HCT116 (cell line): ENCODE measurements at regions not wholly inside any gene's neighbourhood (a gene's known extent, or its start where the extent isn't known, plus 50 kb on each side); places are given as distances from the start of the nearest gene placed in this dataset.
"Not testable (repeated sequence)": the region's sequence is repeated elsewhere in the genome, so short reads cannot be mapped to it uniquely, and the experiment has no call there.

Experiments
- ATAC-seq: fragments of 200-7000 bp; cut with Tn5 transposase; 2 replicates; pipeline ENCODE4 v1.9.1; 2020; ENCODE audit warnings: mild to moderate bottlenecking, moderate library complexity
- BruUV-seq: library from RNA; stranded (reverse); fragments of 400-500 nt; replicated peaks from 2 replicates; lab custom pipeline; 2021; lab: Mats Ljungman, UMichigan
- CTCF ChIA-PET: fragments of 300-600 bp; sonication (Branson Sonifier 250); formaldehyde crosslinking; loops from one replicate; lab custom pipeline; 2021; ENCODE audit warnings: antibody characterized with exemption; lab: Charles Lee
- POLR2A ChIA-PET: fragments of 300-600, 350-600 bp; sonication (Branson Sonifier 250); formaldehyde crosslinking; loops from one replicate; lab custom pipeline; 2021; ENCODE audit warnings: antibody characterized with exemption; lab: Charles Lee
- RAD21 ChIA-PET, 2 experiments: fragments of 300-600 bp; sonication (Branson Sonifier 250); formaldehyde crosslinking; loops; one replicate each; lab custom pipeline; 2023; ENCODE audit warnings: low total read pairs in 2 of 2; ENCODE audit not compliant: uncharacterized antibody in 2 of 2, unreplicated experiment in 2 of 2, low non-redundant PET in 1 of 2; lab: Charles Lee
- DNase-seq: peaks from one replicate; pipeline ENCODE4 v3.0.0-alpha.2; 2010; ENCODE audit warnings: low read depth, low spot score
- H2AFZ ChIP-seq: fragments of 200-600 bp; shearing (Covaris generic), sonication (generic); 2 replicates; pipeline ENCODE4 v1.6.1; 2017; ENCODE audit warnings: low read depth, mixed run types, mixed read lengths, antibody characterized with exemption, low read length; ENCODE audit not compliant: poor library complexity, severe bottlenecking
- H3K27ac ChIP-seq: 2 replicates; pipeline ENCODE4 v1.5.1; 2012; ENCODE audit warnings: low read depth, low read length
- H3K27me3 ChIP-seq: fragments of 200-600 bp; sonication (generic); 2 replicates; pipeline ENCODE4 v1.6.1; 2016; ENCODE audit warnings: mixed run types, low read length, mixed read lengths; ENCODE audit not compliant: insufficient read depth
- H3K36me3 ChIP-seq, 2 experiments: fragments of 200-500 bp in 1 of 2; fragments of 200-600 bp in 1 of 2; sonication (Bioruptor generic) in 1 of 2; sonication (generic) in 1 of 2; 2 replicates each; pipeline versions ENCODE4 v1.5.1 to v1.6.1; 2014 to 2016; ENCODE audit warnings: low read length in 2 of 2, inconsistent platforms in 1 of 2, mixed read lengths in 1 of 2, mixed run types in 1 of 2; ENCODE audit not compliant: insufficient read depth in 2 of 2, control insufficient read depth in 1 of 2
- H3K4me1 ChIP-seq, 2 experiments: fragments of 200-600 bp in 1 of 2; sonication (generic) in 1 of 2; 2 replicates each; pipeline versions ENCODE4 v1.5.1 to v1.6.1; 2012 to 2017; ENCODE audit warnings: low read length in 2 of 2, inconsistent platforms in 1 of 2, mild to moderate bottlenecking in 1 of 2, mixed read lengths in 1 of 2, mixed run types in 1 of 2, moderate library complexity in 1 of 2; ENCODE audit not compliant: insufficient read depth in 2 of 2, control insufficient read depth in 1 of 2
- H3K4me2 ChIP-seq: fragments of 200-600 bp; sonication (generic); 2 replicates; pipeline ENCODE4 v1.6.1; 2017; ENCODE audit warnings: mixed run types, low read length, mixed read lengths
- H3K4me3 ChIP-seq, 2 experiments: fragments of 200-600 bp in 1 of 2; sonication (generic) in 1 of 2; replicated peaks in 1 of 2; 2 replicates each; pipeline ENCODE4 v1.5.1; 2011 to 2016; ENCODE audit warnings: low read length in 2 of 2, control low read depth in 1 of 2, low read depth in 1 of 2, mild to moderate bottlenecking in 1 of 2, mixed read lengths in 1 of 2, mixed run types in 1 of 2
- H3K79me2 ChIP-seq: fragments of 200-600 bp; sonication (generic); 2 replicates; pipeline ENCODE4 v1.6.1; 2017; ENCODE audit warnings: mild to moderate bottlenecking, mixed run types, low read length, moderate library complexity, mixed read lengths; ENCODE audit not compliant: insufficient read depth
- H3K9ac ChIP-seq: fragments of 200-600 bp; sonication (generic); 2 replicates; pipeline ENCODE4 v1.6.1; 2016; ENCODE audit warnings: low read length, mixed read lengths
- H3K9me2 ChIP-seq: fragments of 200-600 bp; sonication (generic), shearing (Covaris generic); 2 replicates; pipeline ENCODE4 v1.6.1; 2017; ENCODE audit warnings: mixed run types, mild to moderate bottlenecking, moderate library complexity; ENCODE audit not compliant: insufficient read depth
- H3K9me3 ChIP-seq, 2 experiments: fragments of 200-500 bp in 1 of 2; fragments of 200-600 bp in 1 of 2; sonication (Bioruptor generic) in 1 of 2; sonication (generic) in 1 of 2; 2 replicates each; pipeline ENCODE4 v1.6.1; 2014 to 2017; ENCODE audit warnings: low read length in 2 of 2, mixed read lengths in 2 of 2, inconsistent platforms in 1 of 2, low read depth in 1 of 2, mild to moderate bottlenecking in 1 of 2, mixed run types in 1 of 2, moderate library complexity in 1 of 2; ENCODE audit not compliant: control insufficient read depth in 1 of 2, insufficient read depth in 1 of 2
- H4K20me1 ChIP-seq: fragments of 200-600 bp; sonication (generic), shearing (Covaris generic); 2 replicates; pipeline ENCODE4 v1.6.1; 2017; ENCODE audit warnings: mixed run types, mild to moderate bottlenecking, moderate library complexity; ENCODE audit not compliant: insufficient read depth
- CBX3 ChIP-seq: IDR thresholded peaks from 2 replicates; pipeline ENCODE4 v1.6.1; 2012; ENCODE audit warnings: low read depth
- CEBPB ChIP-seq: IDR thresholded peaks from 2 replicates; pipeline ENCODE4 v1.6.1; 2012; ENCODE audit warnings: low read depth
- CTCF ChIP-seq, 3 experiments: fragments of 200-600 bp in 1 of 3; sonication (generic) in 1 of 3; IDR thresholded peaks in 2 of 3; conservative IDR thresholded peaks in 1 of 3; 2 replicates each; pipeline ENCODE4 v1.5.1; 2012 to 2017; ENCODE audit warnings: low read depth in 2 of 3, low read length in 2 of 3, antibody characterized with exemption in 1 of 3, borderline replicate concordance in 1 of 3, control low read depth in 1 of 3, mild to moderate bottlenecking in 1 of 3, mixed read lengths in 1 of 3, mixed run types in 1 of 3, moderate library complexity in 1 of 3; ENCODE audit not compliant: insufficient read depth in 1 of 3
- EZH2phosphoT487 ChIP-seq: fragments of 200-600 bp; IDR thresholded peaks from 2 replicates; pipeline ENCODE4 v1.6.1; 2018; ENCODE audit warnings: antibody characterized with exemption, borderline replicate concordance
- JUND ChIP-seq: IDR thresholded peaks from 2 replicates; pipeline ENCODE4 v1.6.1; 2012
- MAX ChIP-seq: IDR thresholded peaks from 2 replicates; pipeline ENCODE4 v1.6.1; 2012
- POLR2A ChIP-seq: IDR thresholded peaks from 2 replicates; pipeline ENCODE4 v1.7.0; 2011; ENCODE audit warnings: borderline replicate concordance; ENCODE audit not compliant: insufficient read depth, insufficient read length; ENCODE audit errors: extremely low read depth
- POLR2AphosphoS5 ChIP-seq: IDR thresholded peaks from 2 replicates; pipeline ENCODE4 v1.6.1; 2011; ENCODE audit warnings: mild to moderate bottlenecking, low read depth, low read length, moderate library complexity
- SIN3A ChIP-seq: IDR thresholded peaks from 2 replicates; pipeline ENCODE4 v1.6.1; 2012; ENCODE audit warnings: low read depth
- SP1 ChIP-seq: IDR thresholded peaks from 2 replicates; pipeline ENCODE4 v1.6.1; 2012; ENCODE audit warnings: low read depth
- SRF ChIP-seq: IDR thresholded peaks from 2 replicates; pipeline ENCODE4 v1.6.1; 2012; ENCODE audit warnings: low read depth
- ZBTB33 ChIP-seq: IDR thresholded peaks from 2 replicates; pipeline ENCODE4 v1.6.1; 2011; ENCODE audit warnings: mild to moderate bottlenecking, low read length, moderate library complexity; ENCODE audit not compliant: insufficient replicate concordance; ENCODE audit errors: extremely low read depth
- intact Hi-C: fragments of 100-400 bp; cut with micrococcal nuclease; formaldehyde crosslinking; loops from 2 replicates; pipeline ENCODE4 v1.10.0; 2022

- ChIA-PET CTCF (no interaction called here), POLR2A (interaction anchor here (0.9 to 2.1 kb wide), 12 partner anchors 12 to 134 kb away, joined by 3 to 22 read pairs (median 8); no protein-coding TSS in a partner anchor), RAD21 (no interaction called here)
- Histone ChIP-seq H4K20me1 (no peaks in the 10 kb centered on the region), H2AFZ (no peak overlapping the region), H3K4me3 (peak overlapping the region; percentile 29 to 54), H3K79me2 (no peaks in the 10 kb centered on the region), H3K9me3 (no peaks in the 10 kb centered on the region), H3K9me2 (no peaks in the 10 kb centered on the region), H3K27ac (peak overlapping the region; percentile 73), H3K4me2 (peak overlapping the region; percentile 67), H3K9ac (peak overlapping the region; percentile 63), H3K27me3 (no peaks in the 10 kb centered on the region), H3K4me1 (peaks cover 0 to 18% of the 10 kb centered on the region in 2 experiments; a peak in 2 of 4 replicates), H3K36me3 (no peaks in the 10 kb centered on the region)
- intact Hi-C loops = no loop called here
- BruUV-seq = TSS peak; percentile 99
- DNase-seq (peak; percentile 79), ATAC-seq (peak; percentile 89)
- TF ChIP-seq POLR2AphosphoS5 (peak; percentile 98), ZBTB33 (peak; percentile 64), JUND (peak; percentile 45), CBX3 (no peak; the same call in 1 of the 2 replicates), POLR2A (peak; percentile 99), MAX (peak; percentile 51), CEBPB (peak; percentile 69), SRF (0 out of 2 replicates have a peak, but pooled peaks have one; percentile 8), CTCF (IDR thresholded peaks at IDR 0.05 in 2 of 3, conservative IDR thresholded peaks at IDR 0.05 in 1 of 3; ENCODE audit: borderline replicate concordance in 1 of 3, insufficient read depth in 1 of 3, low read depth in 2 of 3, low read length in 2 of 3) (no peak), SP1 (peak; percentile 43), EZH2phosphoT487 (no peak), SIN3A (peak; percentile 85)
Measured at GRCh38 chr1:148388260-148389026, 94.7 kb downstream of the PPIAL4G start.

GRCh38 chr1:148387949-148388259, 95.2 kb downstream of the PPIAL4G start:
- Histone ChIP-seq H3K4me3 (peak overlapping the region in 1 of 2 experiments; percentile 54; a peak in 3 of 4 replicates), H3K4me1 (peaks cover 0 to 18% of the 10 kb centered on the region in 2 experiments; a peak in 2 of 4 replicates), H3K4me2 (peak overlapping the region; percentile 67), H3K9ac (peak overlapping the region; percentile 63), H3K27ac (peak overlapping the region; percentile 73; the same call in 1 of the 2 replicates)
- BruUV-seq, H3K27me3 ChIP-seq, DNase-seq, H3K9me2 ChIP-seq, H3K9me3 ChIP-seq, H3K79me2 ChIP-seq, CTCF ChIA-PET, RAD21 ChIA-PET, H4K20me1 ChIP-seq, H3K36me3 ChIP-seq, intact Hi-C loops, H2AFZ ChIP-seq, ATAC-seq: not testable (repeated sequence)
- POLR2A ChIA-PET = interaction anchor here (1.0 to 2.1 kb wide), 11 partner anchors 12 to 135 kb away, joined by 3 to 22 read pairs (median 8); no protein-coding TSS in a partner anchor
